Esophagus squamous epithelium (tissue), 5 donors: ENCODE measurements at regions not wholly inside any gene's neighbourhood (a gene's known extent, or its start where the extent isn't known, plus 50 kb on each side); places are given as distances from the start of the nearest gene placed in this dataset.

Experiments
- DNase-seq: peaks from one replicate; lab custom pipeline; 2025; lab: John Stamatoyannopoulos, UW
- H3K27ac ChIP-seq, 4 donors: fragments of 200-600 bp; sonication (generic); one replicate each; pipeline ENCODE4 v1.5.1; 2016 to 2019; ENCODE audit warnings: mild to moderate bottlenecking in 1 of 4
- H3K27me3 ChIP-seq, 4 donors: fragments of 200-600 bp; sonication (generic); 1 replicate in 3 of 4; 2 replicates in 1 of 4; pipeline versions ENCODE4 v1.5.1 to v1.6.0; 2017 to 2021; ENCODE audit warnings: antibody characterized with exemption in 1 of 4
- H3K36me3 ChIP-seq, 3 donors: fragments of 200-600 bp; sonication (generic); one replicate each; pipeline ENCODE4 v1.5.1; 2016 to 2019
- H3K4me1 ChIP-seq, 3 donors: fragments of 200-600 bp; sonication (generic); one replicate each; pipeline ENCODE4 v1.5.1; 2017 to 2019
- H3K4me3 ChIP-seq, 4 donors: fragments of 200-600 bp; sonication (generic); 1 replicate in 3 of 4; 2 replicates in 1 of 4; pipeline ENCODE4 v1.5.1; 2016 to 2019; ENCODE audit warnings: mild to moderate bottlenecking in 2 of 4, moderate library complexity in 1 of 4
- H3K9me3 ChIP-seq, 3 donors: fragments of 200-600 bp; sonication (generic); one replicate each; pipeline ENCODE4 v1.5.1; 2016 to 2019
- POLR2A ChIP-seq, 4 donors: fragments of 450-650 bp; IDR thresholded peaks; one replicate each; pipeline ENCODE4 v1.6.1; 2017; ENCODE audit warnings: antibody characterized with exemption in 4 of 4, mild to moderate bottlenecking in 4 of 4, moderate library complexity in 3 of 4
- WGBS, 2 donors: methylation state at CpG; one replicate each; pipeline ENCODE4 v1.1.5; 2018; 5-methylcytosine and 5-hydroxymethylcytosine counted together
- intact Hi-C: fragments of 100-400 bp; cut with DNase I; formaldehyde crosslinking; loops from one replicate; pipeline ENCODE4 v1.15.0; 2022
- TF ChIP-seq, protein P1 (sequence below), 6 experiments: fragments of 450-650 bp in 4 of 6; fragments of 200-600 bp in 2 of 6; sonication (generic) in 2 of 6; IDR thresholded peaks; one replicate each; pipeline ENCODE4 v1.5.1; 2016 to 2019; ENCODE audit warnings: antibody characterized with exemption in 6 of 6, mild to moderate bottlenecking in 4 of 6, moderate library complexity in 4 of 6
- donor health status: DM: yes; HTN: yes; CAD: no.

DNA sequence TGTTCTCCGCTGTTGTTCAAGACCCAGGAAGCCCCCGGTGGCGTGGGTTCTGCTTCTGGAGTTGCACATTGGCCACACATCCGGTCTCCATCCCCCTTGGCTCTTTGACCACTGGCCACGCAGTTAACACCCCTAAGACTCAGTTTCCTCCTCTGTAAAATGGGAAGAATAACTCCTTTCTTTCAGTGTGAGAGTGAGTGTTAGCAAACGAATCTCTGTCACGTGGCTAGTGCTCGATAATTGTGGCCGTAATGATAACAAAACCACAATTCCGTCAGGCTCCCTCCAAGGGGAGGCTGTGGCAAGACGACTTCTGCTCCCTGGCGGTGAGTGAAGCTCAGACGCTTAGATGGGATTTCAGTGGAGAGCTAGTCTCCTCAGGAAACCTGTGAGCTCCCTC, 315.2 kb upstream of the B3GAT1 start:
- intact Hi-C loops, result no loop called here
- Histone ChIP-seq H3K9me3 (no peaks in the 10 kb centered on the region), H3K36me3 (no peaks in the 10 kb centered on the region), H3K27ac (no peak overlapping the region), H3K27me3 (peaks cover 0 to 37% (median 0%) of the 10 kb centered on the region in 4 donors), H3K4me1 (no peaks in the 10 kb centered on the region), H3K4me3 (no peak overlapping the region)
- WGBS, 2 donors, result 67 to 73% methylated on average over 13 of the region's 13 CpGs
- TF ChIP-seq, protein P1, sequence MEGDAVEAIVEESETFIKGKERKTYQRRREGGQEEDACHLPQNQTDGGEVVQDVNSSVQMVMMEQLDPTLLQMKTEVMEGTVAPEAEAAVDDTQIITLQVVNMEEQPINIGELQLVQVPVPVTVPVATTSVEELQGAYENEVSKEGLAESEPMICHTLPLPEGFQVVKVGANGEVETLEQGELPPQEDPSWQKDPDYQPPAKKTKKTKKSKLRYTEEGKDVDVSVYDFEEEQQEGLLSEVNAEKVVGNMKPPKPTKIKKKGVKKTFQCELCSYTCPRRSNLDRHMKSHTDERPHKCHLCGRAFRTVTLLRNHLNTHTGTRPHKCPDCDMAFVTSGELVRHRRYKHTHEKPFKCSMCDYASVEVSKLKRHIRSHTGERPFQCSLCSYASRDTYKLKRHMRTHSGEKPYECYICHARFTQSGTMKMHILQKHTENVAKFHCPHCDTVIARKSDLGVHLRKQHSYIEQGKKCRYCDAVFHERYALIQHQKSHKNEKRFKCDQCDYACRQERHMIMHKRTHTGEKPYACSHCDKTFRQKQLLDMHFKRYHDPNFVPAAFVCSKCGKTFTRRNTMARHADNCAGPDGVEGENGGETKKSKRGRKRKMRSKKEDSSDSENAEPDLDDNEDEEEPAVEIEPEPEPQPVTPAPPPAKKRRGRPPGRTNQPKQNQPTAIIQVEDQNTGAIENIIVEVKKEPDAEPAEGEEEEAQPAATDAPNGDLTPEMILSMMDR (IDR thresholded peaks at IDR 0.05), result no peak
- DNase-seq, result no peak

DNA sequence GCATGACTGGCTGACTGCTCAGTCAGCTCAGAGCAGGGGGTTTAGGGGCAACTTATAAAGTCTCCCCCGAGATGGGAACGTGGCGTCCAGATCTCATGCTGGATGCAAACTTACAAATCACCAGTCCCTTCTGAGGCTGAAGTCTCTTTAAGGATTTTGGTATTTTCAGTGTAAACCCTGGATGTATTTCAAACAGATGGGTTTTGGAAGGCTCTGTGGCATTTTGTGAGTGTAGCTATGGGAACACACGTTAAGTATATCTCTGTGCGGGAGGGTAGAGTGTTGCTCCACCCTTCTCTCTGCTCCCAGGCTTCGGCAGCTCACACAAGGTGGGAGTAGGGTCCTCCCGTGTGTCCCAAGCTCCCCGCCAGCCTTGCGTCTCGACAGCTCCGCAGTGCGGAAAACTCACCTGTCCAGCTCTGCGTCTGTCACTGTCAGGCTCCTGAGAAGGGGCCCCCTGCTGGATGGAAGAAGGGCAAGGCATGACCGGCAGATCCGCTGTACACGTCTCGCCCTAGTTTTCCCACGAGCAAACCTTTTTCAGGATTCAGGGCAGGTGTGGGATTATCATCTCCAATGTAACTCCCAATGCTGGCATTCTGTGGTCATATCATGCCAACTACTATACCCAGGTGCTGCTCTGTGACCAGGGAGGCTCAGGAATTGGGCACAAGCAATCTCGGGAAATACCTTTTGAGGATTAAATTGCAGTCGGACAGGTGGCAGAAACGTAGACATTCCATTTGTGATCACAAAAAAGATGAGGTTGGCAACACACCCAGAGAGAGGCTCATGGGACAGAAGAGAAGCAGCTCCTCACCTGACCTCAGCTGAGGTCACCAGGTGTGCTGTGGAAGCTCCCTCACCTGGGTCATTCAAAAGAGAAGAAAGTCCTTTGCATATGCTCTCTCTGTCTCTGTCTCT, 313.9 kb upstream of the B3GAT1 start:
- Histone ChIP-seq H3K36me3 (no peaks in the 10 kb centered on the region), H3K27me3 (peaks cover 0 to 32% (median 0%) of the 10 kb centered on the region in 4 donors), H3K27ac (no peak overlapping the region), H3K4me1 (no peaks in the 10 kb centered on the region), H3K9me3 (no peaks in the 10 kb centered on the region), H3K4me3 (no peak overlapping the region)
- 49 to 69% methylated on average over 14 to 20 of the region's 21 CpGs for WGBS, 2 donors
- no peak for TF ChIP-seq POLR2A (IDR thresholded peaks at IDR 0.05)
- TF ChIP-seq, protein P1 (IDR thresholded peaks at IDR 0.05), result peak in 5 of 6 experiments; percentile 12 to 64 (median 47)
- intact Hi-C loops, result no loop called here
- DNase-seq, result no peak

DNA sequence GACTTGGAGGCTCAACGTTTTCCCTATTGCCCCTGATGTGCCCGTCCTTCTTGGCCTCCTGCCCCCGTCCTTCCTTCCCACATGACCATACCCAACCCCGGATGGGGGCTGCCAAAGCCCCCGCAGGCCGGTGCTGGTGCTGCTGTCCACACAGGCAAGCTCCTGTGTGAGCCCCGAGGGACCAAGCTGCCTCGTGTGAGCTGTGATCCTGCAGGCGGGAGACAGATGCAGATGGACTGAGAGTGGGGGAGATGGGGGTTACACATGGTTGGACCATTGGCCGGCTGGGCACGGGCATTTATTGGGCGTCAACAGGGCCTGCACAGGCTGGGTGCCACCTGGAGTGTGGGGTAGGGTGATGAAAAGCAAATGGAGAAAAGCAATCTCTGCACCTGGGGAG, 313.2 kb upstream of the B3GAT1 start:
- no peaks in the 10 kb centered on the region for H3K9me3 ChIP-seq
- WGBS, 2 donors, result 52 to 80% methylated on average over 4 of the region's 12 CpGs
- no peak for DNase-seq
- H3K27me3 ChIP-seq, result peaks cover 0 to 32% (median 0%) of the 10 kb centered on the region in 4 donors
- no peak overlapping the region for H3K27ac ChIP-seq
- no peaks in the 10 kb centered on the region for H3K36me3 ChIP-seq
- intact Hi-C loops, result no loop called here
- TF ChIP-seq, protein P1 (IDR thresholded peaks at IDR 0.05), result no peak
- no peak for TF ChIP-seq POLR2A (IDR thresholded peaks at IDR 0.05)
- no peaks in the 10 kb centered on the region for H3K4me1 ChIP-seq
- H3K4me3 ChIP-seq, result no peak overlapping the region

DNA sequence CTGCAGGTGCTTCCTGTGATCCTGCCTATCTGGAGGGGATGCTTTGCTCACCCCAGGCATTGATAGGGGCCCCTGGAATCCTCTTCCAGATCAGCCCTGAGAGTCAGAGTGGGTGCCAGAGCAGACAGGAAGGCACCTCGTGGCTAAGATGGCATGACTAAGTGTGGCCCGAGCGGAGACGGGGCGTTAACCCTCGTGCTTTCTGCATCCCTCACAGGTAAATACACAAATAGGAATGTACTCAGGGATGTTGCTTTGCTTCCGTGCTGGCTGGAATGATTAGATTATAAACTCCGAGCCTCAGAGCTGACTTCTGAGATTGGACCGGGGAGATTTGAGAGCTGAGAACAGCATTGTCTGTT, 312.7 kb upstream of the B3GAT1 start:
- H3K4me3 ChIP-seq, result no peak overlapping the region
- intact Hi-C loops, result no loop called here
- H3K27me3 ChIP-seq, result peaks cover 0 to 32% (median 0%) of the 10 kb centered on the region in 4 donors

More for the DNA sequence above, 312.7 kb upstream of the B3GAT1 start:
- Histone ChIP-seq H3K27ac (no peak overlapping the region), H3K9me3 (no peaks in the 10 kb centered on the region), H3K4me1 (no peaks in the 10 kb centered on the region), H3K36me3 (no peaks in the 10 kb centered on the region)
- DNase-seq, result no peak
- no peak for TF ChIP-seq POLR2A (IDR thresholded peaks at IDR 0.05)
- TF ChIP-seq, protein P1 (IDR thresholded peaks at IDR 0.05), result no peak
- 53 to 79% methylated on average over 6 to 9 of the region's 9 CpGs for WGBS, 2 donors
